Activated CD8-positive, alpha-beta memory T cell treated with anti-CD3 and anti-CD28 coated beads, Interleukin-2, amount 10 ng/mL, durations not matched to agents 7 days and 5 days (primary cell): ENCODE measurements at regions not wholly inside any gene's neighbourhood (a gene's known extent, or its start where the extent isn't known, plus 50 kb on each side); places are given as distances from the start of the nearest gene placed in this dataset.

Experiments
- ATAC-seq: fragments of 150-1000 bp; cut with Tn5 transposase; one replicate; pipeline ENCODE4 v1.10.0; 2021; ENCODE audit warnings: moderate library complexity
- CTCF ChIA-PET: fragments of 350-600 bp; sonication (Branson Sonifier 250); formaldehyde crosslinking; loops from one replicate; lab custom pipeline; 2021; ENCODE audit warnings: antibody characterized with exemption; lab: Charles Lee
- DNase-seq: peaks from one replicate; pipeline ENCODE4 v3.0.0-alpha.2; 2020
- H3K27ac Mint-ChIP-seq: one replicate; pipeline ENCODE4 v1.8.0; 2021; ENCODE audit warnings: mild to moderate bottlenecking, mixed read lengths
- H3K27me3 Mint-ChIP-seq: one replicate; pipeline ENCODE4 v1.8.0; 2021; ENCODE audit warnings: mixed read lengths
- H3K36me3 Mint-ChIP-seq: one replicate; pipeline ENCODE4 v1.8.0; 2021; ENCODE audit warnings: mild to moderate bottlenecking, mixed read lengths
- H3K4me1 Mint-ChIP-seq: one replicate; pipeline ENCODE4 v1.8.0; 2021; ENCODE audit warnings: mixed read lengths
- H3K4me3 Mint-ChIP-seq: one replicate; pipeline ENCODE4 v1.8.0; 2021; ENCODE audit warnings: mild to moderate bottlenecking, moderate library complexity, mixed read lengths
- H3K9me3 Mint-ChIP-seq: one replicate; pipeline ENCODE4 v1.8.0; 2022; ENCODE audit warnings: low read depth, mixed read lengths

- DNase-seq = peak; percentile 31
- Mint-ChIP-seq H3K4me3 (no peak overlapping the region), H3K27me3 (no peaks in the 10 kb centered on the region), H3K9me3 (no peaks in the 10 kb centered on the region), H3K4me1 (no peaks in the 10 kb centered on the region), H3K27ac (no peak overlapping the region), H3K36me3 (no peaks in the 10 kb centered on the region)
- CTCF ChIA-PET = no interaction called here
- no peak for ATAC-seq
These were observed 160.2 kb downstream of the SH2D4B start for GRCh38 chr10:80697926-80698325.

DNA sequence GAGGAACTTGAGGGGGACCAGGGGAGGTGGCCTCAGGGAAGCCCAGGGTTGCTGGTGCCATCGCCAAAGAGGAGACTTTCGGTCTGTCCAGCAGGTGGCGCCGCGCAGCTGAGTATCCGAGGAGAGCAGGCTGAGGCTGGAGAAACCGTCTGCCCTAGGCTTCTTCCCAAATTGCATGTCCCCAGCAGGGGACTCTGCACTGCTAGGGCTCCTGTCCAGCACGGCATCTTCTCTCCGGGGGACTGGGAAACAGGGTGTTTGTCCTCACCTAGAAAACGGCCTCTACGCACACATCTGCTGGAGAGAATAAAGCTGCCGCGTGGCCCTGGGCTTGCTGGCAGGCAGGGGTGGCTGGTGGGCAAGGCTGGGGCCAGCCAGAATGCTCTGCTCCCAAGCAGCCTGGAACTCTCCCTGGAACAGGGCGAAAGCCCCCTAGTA is 161.9 kb downstream of the SH2D4B start:
- H3K27ac Mint-ChIP-seq = no peak overlapping the region
- H3K9me3 Mint-ChIP-seq = no peaks in the 10 kb centered on the region
- CTCF ChIA-PET = interaction anchor here (0.6 to 2.1 kb wide), 19 partner anchors 12 to 480 kb away, joined by 3 to 9 read pairs (median 3); no protein-coding TSS in a partner anchor
- H3K4me3 Mint-ChIP-seq = no peak overlapping the region
- no peaks in the 10 kb centered on the region for H3K36me3 Mint-ChIP-seq
- ATAC-seq = peak; percentile 83
- H3K27me3 Mint-ChIP-seq = no peaks in the 10 kb centered on the region
- peak; percentile 78 for DNase-seq
- H3K4me1 Mint-ChIP-seq = no peaks in the 10 kb centered on the region

- CTCF ChIA-PET = interaction anchor here (0.7 to 2.1 kb wide), 18 partner anchors 8 to 479 kb away, joined by 3 to 9 read pairs (median 4); no protein-coding TSS in a partner anchor
- Mint-ChIP-seq H3K4me1 (no peaks in the 10 kb centered on the region), H3K27me3 (no peaks in the 10 kb centered on the region), H3K27ac (no peak overlapping the region), H3K36me3 (no peaks in the 10 kb centered on the region), H3K4me3 (no peak overlapping the region), H3K9me3 (no peaks in the 10 kb centered on the region)
- no peak for DNase-seq
- ATAC-seq = no peak
These were observed 162.6 kb downstream of the SH2D4B start for GRCh38 chr10:80700252-80700651.

DNA sequence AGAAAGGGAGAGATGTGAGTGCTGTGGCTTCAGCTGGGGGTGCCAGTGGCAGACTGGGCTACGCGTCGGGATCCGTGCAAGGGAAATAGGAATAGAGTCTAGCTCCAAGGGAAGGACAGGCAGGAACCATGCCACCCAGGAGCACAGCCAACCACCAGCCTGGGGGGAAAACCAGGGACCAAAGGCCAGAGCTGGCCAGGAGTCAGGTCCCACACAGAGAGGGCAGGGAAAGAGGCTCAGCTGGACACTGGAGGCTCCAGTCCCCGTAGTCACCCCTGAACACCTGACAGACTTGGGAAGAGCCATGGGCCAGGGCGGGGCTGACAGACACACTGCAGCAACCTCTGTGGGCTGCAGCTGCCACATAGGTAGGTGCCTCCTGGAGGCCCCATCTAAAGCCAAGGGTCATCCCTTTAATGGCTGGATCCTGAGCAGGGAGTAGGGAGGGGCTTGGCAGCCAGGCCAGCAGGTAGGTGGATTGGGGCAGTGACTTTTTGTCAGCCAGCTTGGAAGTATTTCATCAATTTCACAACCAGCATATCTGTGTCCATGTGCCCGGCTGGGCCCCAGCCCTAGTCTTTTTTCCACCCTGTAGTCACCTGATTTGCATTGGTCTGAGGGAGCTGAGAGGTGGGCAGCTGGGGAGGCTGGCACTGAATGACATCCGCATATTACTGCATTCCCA is 163.2 kb downstream of the SH2D4B start:
- no peak overlapping the region for H3K27ac Mint-ChIP-seq
- ATAC-seq (no peak), DNase-seq (peak; percentile 33)
- no peaks in the 10 kb centered on the region for H3K36me3 Mint-ChIP-seq
- no peaks in the 10 kb centered on the region for H3K27me3 Mint-ChIP-seq
- H3K4me3 Mint-ChIP-seq = no peak overlapping the region
- H3K9me3 Mint-ChIP-seq = no peaks in the 10 kb centered on the region
- H3K4me1 Mint-ChIP-seq = no peaks in the 10 kb centered on the region
- CTCF ChIA-PET = interaction anchor here (0.7 to 2.1 kb wide), 7 partner anchors 8 to 479 kb away, joined by 3 to 7 read pairs (median 5); no protein-coding TSS in a partner anchor

DNA sequence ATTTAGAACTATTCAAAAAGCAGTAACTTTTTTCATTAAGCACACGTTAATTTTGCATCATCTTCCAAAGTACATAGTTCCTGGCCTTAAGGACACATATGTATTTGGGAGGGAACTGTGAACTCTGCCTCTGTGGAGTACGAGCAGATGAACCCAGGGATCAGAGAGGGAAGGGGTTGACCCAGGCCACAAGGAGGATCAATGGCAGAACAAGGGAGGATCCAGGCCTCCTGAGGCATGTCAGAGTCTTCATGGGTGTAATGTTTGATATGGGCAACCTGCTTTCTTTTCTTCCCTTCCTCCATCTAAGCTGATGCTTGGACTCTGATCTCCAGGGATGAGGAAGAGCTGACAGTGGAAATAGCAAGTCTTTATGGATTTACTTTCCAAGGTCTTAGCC is 164.0 kb downstream of the SH2D4B start:
- no peaks in the 10 kb centered on the region for H3K4me1 Mint-ChIP-seq
- no peaks in the 10 kb centered on the region for H3K9me3 Mint-ChIP-seq
- CTCF ChIA-PET = no interaction called here
- DNase-seq (peak; percentile 16), ATAC-seq (no peak)
- H3K4me3 Mint-ChIP-seq = no peak overlapping the region
- H3K27ac Mint-ChIP-seq = no peak overlapping the region
- H3K36me3 Mint-ChIP-seq = no peaks in the 10 kb centered on the region
- H3K27me3 Mint-ChIP-seq = peaks cover 3% of the 10 kb centered on the region

- Mint-ChIP-seq H3K27me3 (peaks cover 3% of the 10 kb centered on the region), H3K9me3 (no peaks in the 10 kb centered on the region), H3K4me1 (no peaks in the 10 kb centered on the region), H3K27ac (no peak overlapping the region), H3K4me3 (no peak overlapping the region), H3K36me3 (no peaks in the 10 kb centered on the region)
- CTCF ChIA-PET = no interaction called here
- ATAC-seq (no peak), DNase-seq (peak; percentile 22)
These were observed 164.4 kb downstream of the SH2D4B start for GRCh38 chr10:80702143-80702542.

DNA sequence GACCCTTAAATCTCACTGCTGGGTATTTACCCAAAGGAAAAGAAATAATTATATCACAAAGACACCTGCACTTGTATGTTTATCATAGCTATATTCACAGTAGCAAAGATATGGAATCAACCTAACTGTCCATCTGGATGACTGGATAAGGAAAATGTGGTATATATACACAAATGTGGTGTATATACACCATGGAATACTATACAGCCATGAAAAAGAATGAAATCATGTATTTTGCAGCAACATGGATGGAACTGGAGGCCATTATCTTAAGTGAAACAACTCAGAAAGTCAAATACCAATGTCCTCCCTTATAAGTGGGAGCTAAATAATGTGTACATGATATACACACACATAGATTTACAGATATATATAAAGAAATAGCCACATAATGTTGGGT is 168.2 kb downstream of the SH2D4B start:
- peaks cover 3% of the 10 kb centered on the region for H3K27me3 Mint-ChIP-seq
- ATAC-seq (no peak), DNase-seq (no peak)
- H3K4me3 Mint-ChIP-seq = no peak overlapping the region
- no peak overlapping the region for H3K27ac Mint-ChIP-seq
- H3K36me3 Mint-ChIP-seq = no peaks in the 10 kb centered on the region
- H3K9me3 Mint-ChIP-seq = no peaks in the 10 kb centered on the region
- H3K4me1 Mint-ChIP-seq = no peaks in the 10 kb centered on the region
- CTCF ChIA-PET = no interaction called here

DNA sequence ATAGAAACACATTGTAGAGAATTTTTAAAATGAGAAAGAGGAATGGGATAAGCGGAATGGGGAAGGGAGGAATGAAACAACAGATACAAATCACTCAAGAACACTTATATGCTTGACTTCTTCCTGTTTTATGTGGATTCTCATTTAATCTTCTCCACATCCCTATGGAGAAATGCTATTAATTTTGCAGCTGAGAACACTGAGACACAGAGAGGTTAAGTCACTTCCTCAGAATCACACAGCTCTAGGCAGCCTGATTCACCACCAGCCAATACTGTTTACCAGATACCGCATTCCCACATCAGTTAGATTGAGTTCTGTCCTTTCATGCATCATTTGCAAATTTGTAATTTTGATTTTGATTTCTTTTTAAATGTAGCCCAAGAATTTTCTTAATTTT is 170.5 kb downstream of the SH2D4B start:
- Mint-ChIP-seq H3K4me1 (no peaks in the 10 kb centered on the region), H3K4me3 (no peak overlapping the region), H3K27me3 (peaks cover 8% of the 10 kb centered on the region), H3K36me3 (no peaks in the 10 kb centered on the region), H3K27ac (no peak overlapping the region), H3K9me3 (no peaks in the 10 kb centered on the region)
- CTCF ChIA-PET = interaction anchor here (1.0 kb wide), 1 partner anchor 8 kb away, joined by 3 read pairs; no protein-coding TSS in a partner anchor
- DNase-seq (no peak), ATAC-seq (no peak)

DNA sequence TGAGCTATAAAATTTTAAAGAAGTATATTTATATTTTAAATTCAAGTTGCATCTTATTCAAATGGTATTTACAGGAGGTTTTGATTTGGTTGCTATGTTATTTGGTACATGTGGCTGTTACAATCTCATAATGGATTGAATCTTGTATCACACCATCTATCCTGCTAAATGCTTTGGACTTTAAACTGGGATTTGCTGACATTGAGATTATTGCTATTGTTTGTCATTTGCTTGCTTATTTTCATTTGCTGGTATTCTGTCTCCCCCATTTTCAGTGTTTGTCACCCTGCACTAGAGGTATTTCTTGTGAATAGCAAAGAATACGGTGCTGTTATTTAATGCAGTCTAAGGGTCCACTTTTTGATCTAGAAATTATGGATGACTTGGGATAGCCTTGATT is 171.1 kb downstream of the SH2D4B start:
- CTCF ChIA-PET = interaction anchor here (1.0 kb wide), 1 partner anchor 8 kb away, joined by 3 read pairs; no protein-coding TSS in a partner anchor
- DNase-seq (no peak), ATAC-seq (no peak)
- no peaks in the 10 kb centered on the region for H3K36me3 Mint-ChIP-seq
- peaks cover 8% of the 10 kb centered on the region for H3K27me3 Mint-ChIP-seq
- H3K9me3 Mint-ChIP-seq = no peaks in the 10 kb centered on the region
- H3K27ac Mint-ChIP-seq = no peak overlapping the region
- no peak overlapping the region for H3K4me3 Mint-ChIP-seq
- no peaks in the 10 kb centered on the region for H3K4me1 Mint-ChIP-seq

DNA sequence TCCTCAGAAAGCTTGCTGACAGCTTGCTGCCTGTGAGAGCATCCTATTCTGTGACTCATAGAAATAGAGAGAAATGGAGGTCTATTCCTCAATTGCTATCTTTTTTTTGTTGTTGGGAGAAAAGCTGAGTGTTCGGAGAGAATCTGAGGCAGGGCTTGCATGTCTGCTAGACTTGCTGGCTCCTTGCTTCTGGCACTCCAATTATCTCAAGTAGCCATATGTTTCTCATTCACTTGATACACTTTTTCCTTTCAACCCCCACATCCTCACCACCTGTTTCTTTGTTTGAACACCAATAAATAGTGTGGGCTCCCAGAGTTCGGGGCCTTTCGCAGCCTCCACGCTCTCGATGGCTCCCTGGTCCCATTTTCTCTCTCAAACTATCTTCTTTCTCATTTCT is 172.2 kb downstream of the SH2D4B start:
- H3K4me1 Mint-ChIP-seq = no peaks in the 10 kb centered on the region
- CTCF ChIA-PET = no interaction called here
- H3K27ac Mint-ChIP-seq = no peak overlapping the region
- no peaks in the 10 kb centered on the region for H3K36me3 Mint-ChIP-seq
- no peaks in the 10 kb centered on the region for H3K9me3 Mint-ChIP-seq
- peak; percentile 0 for DNase-seq
- peaks cover 8% of the 10 kb centered on the region for H3K27me3 Mint-ChIP-seq
- no peak for ATAC-seq
- H3K4me3 Mint-ChIP-seq = no peak overlapping the region

DNA sequence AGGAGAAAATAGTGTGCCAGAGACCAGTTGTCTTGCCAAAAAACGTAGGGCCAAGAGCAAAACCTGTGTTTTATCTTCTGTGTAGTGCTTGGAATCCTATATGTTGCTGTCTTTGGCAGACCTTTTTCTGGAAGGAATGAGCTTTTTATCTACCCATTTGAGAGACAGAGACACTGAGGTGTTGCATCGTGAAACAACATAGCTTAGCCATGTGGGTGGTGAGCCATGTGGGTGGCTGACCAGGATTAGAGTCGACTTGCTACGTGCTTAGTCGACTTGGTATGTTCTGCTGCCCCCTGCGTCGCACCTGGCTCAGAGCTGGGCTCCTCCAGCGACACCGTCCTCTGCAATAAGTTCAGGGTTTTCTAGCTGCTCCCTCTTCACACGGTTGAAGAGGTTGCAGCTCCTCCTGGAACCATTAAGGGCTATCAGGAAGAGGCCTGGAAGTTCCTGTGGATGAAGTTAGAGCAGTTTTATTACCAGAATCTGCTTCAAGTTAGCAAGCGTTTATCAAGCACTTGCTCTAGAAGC is 175.8 kb downstream of the SH2D4B start:
- H3K36me3 Mint-ChIP-seq = no peaks in the 10 kb centered on the region
- CTCF ChIA-PET = no interaction called here
- H3K4me1 Mint-ChIP-seq = no peaks in the 10 kb centered on the region
- peaks cover 6% of the 10 kb centered on the region for H3K27me3 Mint-ChIP-seq
- no peak for ATAC-seq
- H3K9me3 Mint-ChIP-seq = no peaks in the 10 kb centered on the region
- H3K4me3 Mint-ChIP-seq = no peak overlapping the region
- H3K27ac Mint-ChIP-seq = no peak overlapping the region
- DNase-seq = no peak

DNA sequence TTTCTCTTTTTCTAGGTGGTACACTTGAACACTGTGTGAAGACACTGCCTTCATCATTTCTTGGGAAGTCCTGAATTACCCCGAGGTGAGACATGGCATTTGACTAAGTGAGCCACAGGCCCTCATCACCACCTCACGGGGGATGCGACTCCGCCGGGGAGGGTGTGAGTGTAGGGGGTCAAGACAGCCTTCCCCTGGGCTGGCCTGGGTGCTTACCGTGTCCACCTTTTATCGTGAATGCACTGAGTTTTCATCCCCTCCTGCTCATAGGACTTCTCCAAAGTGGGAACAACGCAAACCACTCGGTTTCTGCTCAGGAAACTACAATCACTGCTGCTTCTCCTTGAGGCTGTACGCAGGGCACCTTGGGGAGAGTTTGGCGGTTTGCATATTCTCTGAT is 176.9 kb downstream of the SH2D4B start:
- ATAC-seq = no peak
- CTCF ChIA-PET = no interaction called here
- Mint-ChIP-seq H3K9me3 (no peaks in the 10 kb centered on the region), H3K27me3 (peaks cover 6% of the 10 kb centered on the region), H3K27ac (no peak overlapping the region), H3K36me3 (no peaks in the 10 kb centered on the region), H3K4me1 (no peaks in the 10 kb centered on the region), H3K4me3 (no peak overlapping the region)
- DNase-seq = no peak

GRCh38 chr10:80718024-80718423 is 180.3 kb downstream of the SH2D4B start:
- DNase-seq (no peak), ATAC-seq (no peak)
- Mint-ChIP-seq H3K4me1 (no peaks in the 10 kb centered on the region), H3K9me3 (no peaks in the 10 kb centered on the region), H3K36me3 (no peaks in the 10 kb centered on the region), H3K27ac (no peak overlapping the region), H3K27me3 (no peaks in the 10 kb centered on the region), H3K4me3 (no peak overlapping the region)
- CTCF ChIA-PET = interaction anchor here (2.9 kb wide), 1 partner anchor 18 kb away, joined by 9 read pairs; no protein-coding TSS in a partner anchor

DNA sequence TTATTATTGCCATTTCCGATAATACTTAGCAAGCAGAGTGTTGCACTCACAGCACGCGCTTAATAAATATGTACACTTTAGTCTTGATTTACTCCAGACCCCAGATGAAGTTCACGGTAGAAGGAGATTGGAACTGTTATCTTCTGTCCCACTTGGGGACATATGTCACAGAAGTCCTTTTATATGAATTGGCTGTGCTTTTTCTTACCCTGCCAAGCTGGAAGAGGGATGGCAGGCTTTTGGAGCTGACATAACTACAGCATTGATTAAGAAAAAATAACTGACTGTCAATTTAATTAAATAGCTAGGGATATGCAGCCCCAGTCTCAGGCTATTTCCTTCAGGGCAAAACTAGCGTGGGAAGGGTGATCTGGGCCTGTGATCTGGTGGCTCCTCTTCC is 182.2 kb downstream of the SH2D4B start:
- no peak for ATAC-seq
- Mint-ChIP-seq H3K4me1 (no peaks in the 10 kb centered on the region), H3K4me3 (no peak overlapping the region), H3K27ac (no peak overlapping the region), H3K27me3 (no peaks in the 10 kb centered on the region), H3K36me3 (no peaks in the 10 kb centered on the region), H3K9me3 (no peaks in the 10 kb centered on the region)
- DNase-seq = no peak
- CTCF ChIA-PET = no interaction called here
